ENCODE measurements at regions not wholly inside any gene's neighbourhood (a gene's known extent, or its start where the extent isn't known, plus 50 kb on each side); places are given as distances from the start of the nearest gene placed in this dataset.

GRCh38 chr4:114378305-114378903 is 220.2 kb upstream of the UGT8 start:
- no peak for TF ChIP-seq CTCF (IDR thresholded peaks at IDR 0.05 in 4 of 5, conservative IDR thresholded peaks at IDR 0.05 in 1 of 5)
- no peak for TF ChIP-seq POLR2A (IDR thresholded peaks at IDR 0.05)

Data from gastrocnemius medialis (tissue), 4 donors.